ENCODE measurements at regions not wholly inside any gene's neighbourhood (a gene's known extent, or its start where the extent isn't known, plus 50 kb on each side); places are given as distances from the start of the nearest gene placed in this dataset.

GRCh38 chr1:184299406-184299790, 87.4 kb upstream of the C1orf21 start (continued):
- no peak for TF ChIP-seq SAP30 (IDR thresholded peaks at IDR 0.05; ENCODE audit: insufficient read depth, insufficient replicate concordance, low read length)
- TF ChIP-seq NANOG (IDR thresholded peaks at IDR 0.05; ENCODE audit: insufficient read depth, low read depth, low read length, poor library complexity, severe bottlenecking): no peak
- no peak for TF ChIP-seq JUN (IDR thresholded peaks at IDR 0.05; ENCODE audit: low read depth, low read length)
